ENCODE measurements at regions not wholly inside any gene's neighbourhood (a gene's known extent, or its start where the extent isn't known, plus 50 kb on each side); places are given as distances from the start of the nearest gene placed in this dataset.
A peak's percentile ranks its signal among the peaks of the same experiment; 100 is the strongest.

DNA sequence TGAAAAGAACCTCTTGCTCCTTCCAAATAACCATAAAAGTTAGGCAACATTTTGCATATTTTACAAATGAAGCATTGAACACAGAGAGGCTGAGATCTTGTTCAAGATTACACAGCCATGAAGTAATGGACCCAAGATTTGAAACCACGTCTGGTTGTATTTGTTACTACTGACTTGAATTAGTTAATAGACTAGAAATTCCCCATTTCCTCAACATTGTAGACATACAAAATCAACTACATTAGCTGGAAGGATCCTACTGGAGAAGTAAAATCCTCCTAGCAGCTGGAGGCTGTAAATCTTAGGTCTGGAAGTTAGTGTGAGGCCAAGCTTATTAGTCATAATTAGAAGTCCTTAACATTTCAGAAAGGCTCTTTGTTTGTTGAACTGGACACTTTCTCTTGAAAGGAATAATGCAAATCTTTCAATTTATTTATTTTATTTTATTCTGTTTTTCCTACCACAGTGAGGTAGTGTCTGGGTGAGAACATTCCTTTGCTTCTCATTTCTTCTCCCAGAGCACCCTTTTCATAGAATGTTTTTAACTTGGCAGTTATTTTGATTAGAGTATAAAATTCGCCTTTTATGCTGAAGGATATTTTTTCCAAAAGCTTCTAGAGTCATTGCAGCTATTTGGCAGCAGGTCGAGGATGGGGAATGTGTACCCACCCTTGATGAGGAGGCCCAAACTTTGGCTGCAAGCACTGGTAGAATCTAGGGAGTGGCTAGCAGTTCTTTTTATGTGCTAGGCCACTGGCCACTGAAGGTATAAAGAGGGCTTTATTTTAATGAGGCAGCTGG, 62.0 kb upstream of the CLNK start:
- DNase-seq, result peak; percentile 15

DNA sequence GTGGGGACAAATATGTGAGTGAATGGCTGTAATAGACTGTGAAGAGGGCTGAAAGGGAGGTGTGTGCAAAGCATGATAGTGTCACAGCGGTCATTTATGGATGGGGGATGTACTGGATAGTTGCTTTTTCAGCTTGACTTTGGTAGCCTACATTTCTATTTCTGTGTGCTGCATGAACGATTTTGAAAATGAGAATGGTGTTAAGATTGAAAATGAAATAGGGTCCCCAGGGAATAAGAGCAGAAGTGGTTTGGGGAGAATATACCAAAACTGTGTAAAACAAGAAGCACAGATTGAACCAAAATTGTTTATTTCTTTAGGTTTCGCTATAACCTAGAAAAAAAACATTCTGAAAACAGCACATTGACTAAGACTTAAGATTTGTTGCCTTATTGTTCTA, 58.8 kb upstream of the CLNK start:
- DNase-seq, result no peak

DNA sequence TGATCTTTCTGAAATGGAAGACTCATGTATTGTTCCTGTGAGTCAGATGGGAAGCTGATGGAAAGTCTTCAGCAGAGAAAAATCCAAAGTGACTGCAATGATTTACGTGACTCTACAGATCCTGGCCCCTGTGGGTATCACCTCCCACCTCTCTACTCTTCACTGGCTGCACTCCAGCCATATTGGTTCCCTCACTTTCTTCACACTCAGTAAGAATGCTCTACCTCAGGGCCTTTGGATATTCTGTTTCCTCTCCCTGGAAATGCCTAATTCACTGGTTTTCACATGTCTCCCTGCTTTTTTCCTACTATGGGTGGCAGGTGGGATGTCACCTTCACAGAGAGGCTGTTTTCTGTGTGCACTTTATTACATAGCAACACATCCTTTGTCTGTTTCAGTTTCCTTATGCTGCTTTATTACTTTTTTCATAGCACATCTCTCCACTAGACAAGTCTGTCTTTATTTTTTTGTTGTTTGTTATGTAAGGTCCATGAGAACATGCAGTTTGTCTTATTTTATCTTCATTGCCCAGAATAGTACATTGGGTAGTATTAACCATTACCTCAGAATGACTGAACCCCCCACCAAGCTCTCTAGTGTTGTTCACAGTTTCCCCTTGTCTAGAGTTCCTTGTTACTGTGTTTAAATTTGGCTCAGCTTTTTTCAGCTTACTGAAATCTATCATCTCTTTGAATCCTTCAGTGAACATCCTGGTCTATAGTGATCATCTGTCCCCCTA, 57.6 kb upstream of the CLNK start:
- no peak for DNase-seq

DNA sequence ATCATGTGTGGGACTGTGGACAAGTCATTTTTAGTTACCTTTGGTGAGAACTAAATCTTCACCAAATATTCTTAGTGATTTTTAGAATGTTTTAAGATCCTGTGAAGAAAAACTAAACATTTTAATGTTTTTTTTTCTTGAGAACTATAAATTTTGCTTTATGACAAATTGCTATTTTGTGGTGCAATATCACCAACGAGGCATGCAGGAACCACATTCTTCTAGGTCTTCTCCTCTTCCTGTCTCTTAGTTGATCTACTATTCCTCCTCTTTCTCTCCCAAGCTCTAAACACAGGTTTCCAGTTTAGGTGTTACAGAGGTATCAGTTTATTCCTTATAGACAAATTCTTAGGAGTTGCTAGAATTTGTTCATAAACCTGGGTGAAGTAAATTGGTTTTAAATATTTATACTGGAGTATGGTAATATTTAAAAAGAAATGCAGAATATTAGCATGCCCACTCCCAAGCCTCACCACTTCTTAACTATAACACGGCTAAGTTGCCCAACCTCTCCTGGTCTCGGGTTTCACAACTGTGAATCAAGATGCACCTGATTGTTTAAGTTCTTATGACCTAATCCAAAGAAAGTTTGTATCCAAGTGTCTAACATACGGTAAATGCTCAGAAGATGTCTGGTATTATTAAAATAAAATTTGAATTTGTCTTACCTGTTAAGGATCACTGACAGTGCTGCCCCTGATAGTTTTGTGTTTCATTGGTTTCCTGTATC, 56.5 kb upstream of the CLNK start:
- DNase-seq, result no peak

DNA sequence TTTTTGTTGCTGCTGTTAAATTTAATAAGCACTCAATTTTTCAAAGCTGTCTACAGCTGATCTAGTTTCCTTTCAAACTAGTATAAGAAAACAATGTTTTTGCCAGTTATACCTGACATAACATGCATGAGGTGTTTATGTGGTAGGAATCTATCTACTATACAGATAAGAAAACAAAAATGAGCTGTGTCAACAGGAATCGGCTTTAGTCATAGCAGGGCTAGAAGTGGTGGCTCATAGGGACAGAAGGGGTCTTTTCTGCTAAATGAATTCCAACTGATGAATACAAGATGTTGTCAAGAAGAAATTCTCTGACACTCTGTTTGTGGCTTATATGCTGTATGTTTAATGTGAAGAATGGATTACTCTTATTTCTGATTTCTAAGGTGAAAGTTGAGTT, 55.7 kb upstream of the CLNK start:
- DNase-seq, result no peak

DNA sequence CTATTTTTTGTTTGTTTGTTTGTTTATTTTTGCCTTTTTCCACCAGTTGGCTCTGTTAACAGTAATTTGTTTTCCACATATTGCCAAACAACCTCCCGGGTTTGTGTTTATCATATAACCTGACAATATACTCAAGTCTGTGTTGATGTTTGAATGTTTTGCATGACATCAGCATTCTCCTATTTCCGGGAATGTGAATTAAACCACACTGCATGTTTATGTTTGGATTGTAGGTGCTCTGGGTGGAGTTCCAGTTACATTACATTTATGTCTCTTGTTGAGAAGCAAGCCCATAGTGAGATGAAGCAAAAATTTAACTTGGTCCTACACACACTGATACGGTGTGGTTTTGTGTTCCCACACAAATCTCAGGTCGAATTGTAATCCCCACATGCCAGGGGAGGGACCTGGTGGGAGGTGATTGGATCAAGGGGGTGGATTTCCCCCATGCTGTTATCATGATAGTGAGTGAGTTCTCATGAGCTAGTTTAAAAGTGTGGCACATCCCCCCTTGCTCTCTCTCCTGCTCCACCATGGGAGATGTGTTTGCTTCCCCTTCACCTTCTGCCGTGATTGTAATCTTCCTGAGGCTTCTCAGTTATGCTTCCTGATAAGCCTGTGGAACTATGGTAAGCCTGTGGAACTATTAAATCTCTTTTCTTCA, 54.4 kb upstream of the CLNK start:
- DNase-seq, result no peak

DNA sequence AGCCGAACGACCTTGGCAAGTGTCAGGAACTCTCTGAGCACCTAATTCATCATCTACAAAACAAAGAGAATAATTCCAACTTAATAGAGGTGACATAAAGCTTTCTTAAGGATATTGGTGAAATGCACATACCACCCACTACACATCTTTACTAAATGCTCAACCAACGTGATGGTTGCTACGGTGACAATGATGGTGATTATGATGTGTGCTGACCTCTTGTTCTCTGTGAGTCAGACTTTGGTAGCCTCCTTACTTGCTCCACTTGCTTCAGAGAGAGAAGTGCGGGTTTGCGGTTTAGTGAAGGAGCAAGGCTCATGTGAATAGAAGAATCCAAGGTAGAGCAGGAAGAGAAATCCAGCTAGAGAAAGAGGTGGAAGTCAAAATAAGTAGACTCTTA, 52.8 kb upstream of the CLNK start:
- no peak for DNase-seq

DNA sequence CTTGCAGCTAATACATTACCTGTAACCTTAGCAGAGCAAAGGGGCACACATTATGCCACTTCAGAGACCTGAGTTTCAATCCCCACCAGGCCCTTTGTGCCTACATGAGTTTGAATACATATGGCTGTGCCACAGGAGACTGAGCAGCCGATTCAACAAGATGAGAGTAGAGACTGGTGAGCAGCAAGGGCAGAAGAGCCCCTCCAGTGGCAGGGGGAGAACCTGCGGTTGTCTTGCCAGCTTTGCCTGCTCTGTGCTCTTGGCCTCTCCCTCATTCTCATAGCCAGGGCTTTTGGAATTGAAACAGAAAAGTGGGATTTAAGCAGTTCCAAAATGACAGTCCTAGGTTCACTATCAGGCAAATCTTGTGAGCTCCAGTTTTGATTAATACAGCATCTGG, 52.3 kb upstream of the CLNK start:
- no peak for DNase-seq

DNA sequence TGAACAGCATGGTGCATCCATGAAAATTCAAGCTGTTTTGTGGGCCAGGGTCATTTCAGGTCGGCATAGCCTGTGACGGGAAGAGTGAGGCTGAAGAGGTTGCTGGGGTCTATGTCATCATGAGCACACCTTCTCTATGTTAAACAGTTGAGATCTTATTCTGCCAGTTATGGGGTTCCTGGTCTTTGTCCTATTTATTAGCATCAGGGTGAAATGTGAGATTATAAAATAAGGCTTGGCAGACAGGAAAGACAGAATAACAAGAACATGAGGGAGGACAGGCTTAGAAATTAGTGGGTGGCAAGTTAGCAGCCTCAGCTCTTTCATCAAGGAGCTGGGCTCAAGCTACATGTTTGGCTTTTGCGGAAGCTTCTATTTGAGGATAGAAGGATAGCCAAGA, 51.7 kb upstream of the CLNK start:
- no peak for DNase-seq

DNA sequence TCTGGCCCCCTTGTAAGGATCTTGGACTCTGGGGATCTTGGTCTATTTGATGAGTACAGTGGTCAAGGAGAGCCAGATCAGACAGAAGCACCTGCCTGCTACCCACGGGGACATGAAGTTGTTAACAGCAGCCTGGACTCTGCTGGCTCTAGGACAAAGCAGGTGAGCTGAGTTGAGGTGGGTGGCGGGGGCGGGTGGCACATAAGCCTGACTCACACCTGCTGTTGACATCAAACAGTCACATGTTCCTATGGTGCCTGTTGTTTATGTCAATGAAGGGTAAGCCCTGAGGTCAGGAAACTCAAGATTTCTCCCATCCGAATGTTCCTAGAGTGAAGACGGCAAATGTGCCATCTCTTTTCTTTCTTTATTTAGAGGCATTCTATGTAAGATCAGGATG, 50.1 kb upstream of the CLNK start:
- no peak for DNase-seq

Measured in left kidney (tissue), 1 donor.